IMR-90 (cell line): ENCODE measurements at regions not wholly inside any gene's neighbourhood (a gene's known extent, or its start where the extent isn't known, plus 50 kb on each side); places are given as distances from the start of the nearest gene placed in this dataset.

Source experiments
- ATAC-seq: fragments of 200-7000 bp; cut with Tn5 transposase; 2 replicates; pipeline ENCODE4 v1.9.1; 2020; ENCODE audit warnings: low read depth, mild to moderate bottlenecking, moderate library complexity
- BruUV-seq: library from RNA; stranded (reverse); fragments of 400-500 nt; replicated peaks from 2 replicates; lab custom pipeline; 2021; lab: Mats Ljungman, UMichigan
- CTCF ChIA-PET: fragments of 300-600 bp; formaldehyde crosslinking; extraction: SDS; loops from one replicate; lab custom pipeline; 2021; ENCODE audit warnings: antibody characterized with exemption; lab: Yijun Ruan, JAX
- POLR2A ChIA-PET: fragments of 300-600 bp; sonication (Branson Sonifier 250); formaldehyde crosslinking; loops from one replicate; lab custom pipeline; 2022; ENCODE audit warnings: antibody characterized with exemption; ENCODE audit not compliant: unreplicated experiment; lab: Charles Lee
- DNase-seq: peaks from one replicate; pipeline ENCODE4 v3.0.0; 2013
- H2AFZ ChIP-seq: replicated peaks from 2 replicates; pipeline ENCODE3; 2013; ENCODE audit warnings: low read length, mild to moderate bottlenecking; ENCODE audit not compliant: poor library complexity
- H2AK5ac ChIP-seq: 2 replicates; pipeline ENCODE4 v1.6.1; 2013; ENCODE audit warnings: low read depth, low read length, inconsistent platforms
- H2AK9ac ChIP-seq: replicated peaks from 2 replicates; pipeline ENCODE3; 2013; ENCODE audit warnings: mild to moderate bottlenecking, low read depth, low read length, moderate library complexity; ENCODE audit not compliant: poor library complexity
- H2BK120ac ChIP-seq: 2 replicates; pipeline ENCODE4 v1.6.1; 2013; ENCODE audit warnings: low read depth, low read length, inconsistent platforms
- H2BK15ac ChIP-seq: 3 replicates; pipeline ENCODE4 v1.6.1; 2013; ENCODE audit warnings: low read depth, low read length, inconsistent platforms
- H2BK20ac ChIP-seq: 2 replicates; pipeline ENCODE4 v1.6.1; 2013; ENCODE audit warnings: low read depth, mild to moderate bottlenecking, inconsistent platforms, low read length, moderate library complexity
- H2BK5ac ChIP-seq: 2 replicates; pipeline ENCODE4 v1.6.1; 2013; ENCODE audit warnings: mild to moderate bottlenecking, low read depth, low read length, inconsistent platforms; ENCODE audit not compliant: poor library complexity, severe bottlenecking
- H3K14ac ChIP-seq: replicated peaks from 2 replicates; pipeline ENCODE4 v1.6.1; 2013; ENCODE audit warnings: low read depth, low read length, inconsistent platforms
- H3K18ac ChIP-seq: 2 replicates; pipeline ENCODE4 v1.6.1; 2013; ENCODE audit warnings: low read depth, low read length, control low read depth
- H3K23ac ChIP-seq: 2 replicates; pipeline ENCODE4 v1.6.1; 2013; ENCODE audit warnings: low read depth, low read length, inconsistent platforms
- H3K27ac ChIP-seq: 2 replicates; pipeline ENCODE4 v1.5.1; 2013; ENCODE audit warnings: mild to moderate bottlenecking, control low read depth, low read length; ENCODE audit not compliant: insufficient read depth
- H3K27me3 ChIP-seq: 2 replicates; pipeline ENCODE4 v1.6.1; 2013; ENCODE audit warnings: low read length; ENCODE audit not compliant: control insufficient read depth, insufficient read depth
- H3K36me3 ChIP-seq: 2 replicates; pipeline ENCODE4 v1.6.1; 2013; ENCODE audit warnings: low read length, mixed read lengths; ENCODE audit not compliant: control insufficient read depth, insufficient read depth
- H3K4ac ChIP-seq: 2 replicates; pipeline ENCODE4 v1.6.1; 2013; ENCODE audit warnings: low read depth, low read length, inconsistent platforms
- H3K4me1 ChIP-seq: 2 replicates; pipeline ENCODE4 v1.6.1; 2013; ENCODE audit warnings: low read length, mixed read lengths; ENCODE audit not compliant: control insufficient read depth, insufficient read depth
- H3K4me2 ChIP-seq: 2 replicates; pipeline ENCODE4 v1.6.1; 2013; ENCODE audit warnings: low read depth, mild to moderate bottlenecking, control low read depth, low read length, moderate library complexity
- H3K4me3 ChIP-seq: 2 replicates; pipeline ENCODE4 v1.5.1; 2013; ENCODE audit warnings: low read depth, mild to moderate bottlenecking, control low read depth, low read length, moderate library complexity; ENCODE audit not compliant: insufficient read depth
- H3K56ac ChIP-seq: 2 replicates; pipeline ENCODE4 v1.6.1; 2013; ENCODE audit warnings: low read length, inconsistent platforms; ENCODE audit not compliant: insufficient read depth; ENCODE audit errors: extremely low read depth
- H3K79me1 ChIP-seq, 2 experiments: 2 replicates each; pipeline ENCODE4 v1.6.1; 2013; ENCODE audit warnings: low read length in 2 of 2, inconsistent platforms in 1 of 2, low read depth in 1 of 2
- H3K9ac ChIP-seq: 2 replicates; pipeline ENCODE4 v1.6.1; 2013; ENCODE audit warnings: low read depth, low read length, control low read depth
- H3K9me1 ChIP-seq: 2 replicates; pipeline ENCODE4 v1.6.1; 2013; ENCODE audit warnings: low read length, inconsistent platforms; ENCODE audit not compliant: insufficient read depth
- H3K9me3 ChIP-seq: 2 replicates; pipeline ENCODE4 v1.6.1; 2013; ENCODE audit warnings: low read length; ENCODE audit not compliant: control insufficient read depth, insufficient read depth
- H4K20me1 ChIP-seq: 2 replicates; pipeline ENCODE4 v1.6.1; 2013; ENCODE audit warnings: low read length, inconsistent platforms; ENCODE audit not compliant: insufficient read depth
- H4K5ac ChIP-seq: 2 replicates; pipeline ENCODE4 v1.6.1; 2013; ENCODE audit warnings: mild to moderate bottlenecking, low read depth, low read length, control low read depth
- H4K8ac ChIP-seq, 2 experiments: 2 replicates each; pipeline ENCODE4 v1.6.1; 2013; ENCODE audit warnings: low read depth in 2 of 2, low read length in 2 of 2, control low read depth in 1 of 2, inconsistent platforms in 1 of 2
- H4K91ac ChIP-seq: 2 replicates; pipeline ENCODE4 v1.6.1; 2013; ENCODE audit warnings: low read depth, low read length, inconsistent platforms; ENCODE audit not compliant: insufficient read depth
- BHLHE40 ChIP-seq: fragments of 150-350 bp; IDR thresholded peaks from 2 replicates; pipeline ENCODE4 v1.6.1; 2016; ENCODE audit warnings: mild to moderate bottlenecking, low read depth, low read length
- CEBPB ChIP-seq: IDR thresholded peaks from 2 replicates; pipeline ENCODE4 v1.6.1; 2012; ENCODE audit warnings: low read depth, low read length, improper control_type of control experiment
- FOS ChIP-seq: fragments of 150-350 bp; IDR thresholded peaks from 2 replicates; pipeline ENCODE4 v1.6.1; 2016; ENCODE audit warnings: low read depth, low read length
- MAZ ChIP-seq: IDR thresholded peaks from 2 replicates; pipeline ENCODE4 v1.6.1; 2012; ENCODE audit warnings: low read depth, mild to moderate bottlenecking, low read length, improper control_type of control experiment, moderate library complexity, borderline replicate concordance
- NFE2L2 ChIP-seq: fragments of 150-350 bp; IDR thresholded peaks from 2 replicates; pipeline ENCODE4 v1.6.1; 2016; ENCODE audit warnings: low read depth, mild to moderate bottlenecking, low read length
- POLR2A ChIP-seq: IDR thresholded peaks from 2 replicates; pipeline ENCODE4 v1.6.1; 2012; ENCODE audit warnings: mild to moderate bottlenecking, low read depth, low read length
- RAD21 ChIP-seq: IDR thresholded peaks from 2 replicates; pipeline ENCODE4 v1.6.1; 2012; ENCODE audit warnings: low read length, improper control_type of control experiment
- RCOR1 ChIP-seq: IDR thresholded peaks from 2 replicates; pipeline ENCODE4 v1.6.1; 2012; ENCODE audit warnings: mild to moderate bottlenecking, low read length, improper control_type of control experiment; ENCODE audit not compliant: insufficient replicate concordance
- RFX5 ChIP-seq: IDR thresholded peaks from 2 replicates; pipeline ENCODE4 v1.8.0; 2012; ENCODE audit warnings: low read depth, mild to moderate bottlenecking, low read length, moderate library complexity
- SMC3 ChIP-seq: fragments of 150-350 bp; IDR thresholded peaks from 2 replicates; pipeline ENCODE4 v1.6.1; 2016; ENCODE audit warnings: low read depth, mild to moderate bottlenecking, antibody characterized with exemption, low read length, moderate library complexity
- WGBS, 2 experiments: methylation state at CpG; one replicate each; pipeline versions ENCODE4 v1.1.5 to v1.1.7; 2013; ENCODE audit warnings: missing lambda C conversion rate in 2 of 2; ENCODE audit not compliant: insufficient read length in 1 of 2; ENCODE audit errors: extremely low coverage in 2 of 2; 5-methylcytosine and 5-hydroxymethylcytosine counted together
- dilution Hi-C: fragments of 300-500 bp; cut with HindIII; formaldehyde crosslinking; loops from one replicate; pipeline ENCODE4 v1.14.3; 2018; ENCODE audit warnings: low sequenced_read_pairs; ENCODE audit not compliant: unreplicated experiment
- in situ Hi-C: fragments of 300-500 bp; cut with MboI; formaldehyde crosslinking; loops from 3 replicates; pipeline ENCODE4 v1.14.3; 2019; ENCODE audit warnings: low sequenced_read_pairs, inconsistent platforms, mixed read lengths
- intact Hi-C: fragments of 100-400 bp; cut with micrococcal nuclease; formaldehyde crosslinking; loops from 2 replicates; pipeline ENCODE4 v1.10.0; 2022
- TF ChIP-seq, protein P1 (sequence below): fragments of 150-350 bp; IDR thresholded peaks from 2 replicates; pipeline ENCODE4 v1.6.1; 2016; ENCODE audit warnings: low read depth, mild to moderate bottlenecking, low read length, moderate library complexity, borderline replicate concordance
- TF ChIP-seq, protein P2 (sequence below): fragments of 150-350 bp; IDR thresholded peaks from 2 replicates; pipeline ENCODE4 v1.6.1; 2017; ENCODE audit warnings: mild to moderate bottlenecking, antibody characterized with exemption, low read length, low read depth

DNA sequence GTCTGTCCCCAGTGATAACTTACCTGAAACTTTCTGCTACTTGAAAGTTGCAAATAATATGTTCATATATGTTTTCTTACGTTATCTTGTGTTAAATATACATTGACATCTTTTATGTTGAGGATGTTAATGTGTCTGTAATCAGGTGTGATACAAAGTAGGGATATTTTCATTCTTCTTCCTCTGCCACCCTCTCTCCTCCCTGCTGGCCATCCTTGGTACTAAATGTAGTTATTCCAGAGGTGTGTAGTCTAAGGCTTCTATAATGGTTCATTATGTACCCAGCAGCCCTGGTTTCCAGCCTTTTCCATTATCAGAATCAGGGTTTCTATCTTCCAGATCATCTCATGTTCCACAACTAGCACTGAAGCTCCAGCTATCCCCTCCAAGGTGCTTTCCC lies 606.7 kb upstream of the KLHL1 start:
- Histone ChIP-seq H2AK9ac (no peak overlapping the region), H3K36me3 (no peaks in the 10 kb centered on the region), H3K27ac (no peak overlapping the region), H4K20me1 (no peaks in the 10 kb centered on the region), H3K56ac (no peak overlapping the region), H3K4me1 (no peaks in the 10 kb centered on the region), H2BK5ac (no peak overlapping the region), H3K9me1 (no peaks in the 10 kb centered on the region), H3K4me2 (no peak overlapping the region), H3K14ac (no peak overlapping the region), H4K91ac (no peak overlapping the region), H2AFZ (no peak overlapping the region), H3K18ac (no peak overlapping the region), H4K5ac (no peak overlapping the region), H3K9me3 (0 out of 2 replicates have a peak, but pooled peaks cover 2% of the 10 kb centered on the region), H3K27me3 (no peaks in the 10 kb centered on the region), H2AK5ac (no peak overlapping the region), H2BK120ac (no peak overlapping the region), H3K79me1 (no peaks in the 10 kb centered on the region), H3K4me3 (no peak overlapping the region), H3K23ac (no peak overlapping the region), H4K8ac (no peak overlapping the region), H3K9ac (no peak overlapping the region), H3K4ac (no peak overlapping the region), H2BK20ac (no peak overlapping the region), H2BK15ac (no peak overlapping the region)
- CTCF ChIA-PET, result no interaction called here
- ATAC-seq (no peak), DNase-seq (no peak)
- dilution Hi-C loops, result no loop called here
- intact Hi-C loops, result no loop called here
- no CpG with 5 or more reads among the region's 1 CpG for WGBS, 2 experiments
- TF ChIP-seq POLR2A (no peak), RFX5 (no peak), BHLHE40 (no peak), CEBPB (no peak), NFE2L2 (no peak), RAD21 (no peak), FOS (no peak), SMC3 (no peak), MAZ (no peak), RCOR1 (no peak)
- TF ChIP-seq, protein P1, sequence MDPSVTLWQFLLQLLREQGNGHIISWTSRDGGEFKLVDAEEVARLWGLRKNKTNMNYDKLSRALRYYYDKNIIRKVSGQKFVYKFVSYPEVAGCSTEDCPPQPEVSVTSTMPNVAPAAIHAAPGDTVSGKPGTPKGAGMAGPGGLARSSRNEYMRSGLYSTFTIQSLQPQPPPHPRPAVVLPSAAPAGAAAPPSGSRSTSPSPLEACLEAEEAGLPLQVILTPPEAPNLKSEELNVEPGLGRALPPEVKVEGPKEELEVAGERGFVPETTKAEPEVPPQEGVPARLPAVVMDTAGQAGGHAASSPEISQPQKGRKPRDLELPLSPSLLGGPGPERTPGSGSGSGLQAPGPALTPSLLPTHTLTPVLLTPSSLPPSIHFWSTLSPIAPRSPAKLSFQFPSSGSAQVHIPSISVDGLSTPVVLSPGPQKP, result no peak
- TF ChIP-seq, protein P2, sequence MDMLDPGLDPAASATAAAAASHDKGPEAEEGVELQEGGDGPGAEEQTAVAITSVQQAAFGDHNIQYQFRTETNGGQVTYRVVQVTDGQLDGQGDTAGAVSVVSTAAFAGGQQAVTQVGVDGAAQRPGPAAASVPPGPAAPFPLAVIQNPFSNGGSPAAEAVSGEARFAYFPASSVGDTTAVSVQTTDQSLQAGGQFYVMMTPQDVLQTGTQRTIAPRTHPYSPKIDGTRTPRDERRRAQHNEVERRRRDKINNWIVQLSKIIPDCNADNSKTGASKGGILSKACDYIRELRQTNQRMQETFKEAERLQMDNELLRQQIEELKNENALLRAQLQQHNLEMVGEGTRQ, result no peak
- in situ Hi-C loops, result no loop called here
- no TSS peak for BruUV-seq
- POLR2A ChIA-PET, result no interaction called here
